Fibroblast of villous mesenchyme (primary cell): ENCODE measurements at regions not wholly inside any gene's neighbourhood (a gene's known extent, or its start where the extent isn't known, plus 50 kb on each side); places are given as distances from the start of the nearest gene placed in this dataset.
A peak's percentile ranks its signal among the peaks of the same experiment; 100 is the strongest.

ENCODE experiments used
- DNase-seq: peaks from one replicate; pipeline ENCODE4 v3.0.0-alpha.2; 2010; ENCODE audit warnings: low read depth
- H3K4me3 ChIP-seq: 2 replicates; pipeline ENCODE4 v1.5.1; 2011; ENCODE audit warnings: low read depth, mild to moderate bottlenecking, low read length
- TF ChIP-seq, protein P1 (sequence below): IDR thresholded peaks from 2 replicates; pipeline ENCODE4 v1.5.1; 2012; ENCODE audit warnings: low read depth, mild to moderate bottlenecking, low read length; ENCODE audit not compliant: insufficient read depth

DNA sequence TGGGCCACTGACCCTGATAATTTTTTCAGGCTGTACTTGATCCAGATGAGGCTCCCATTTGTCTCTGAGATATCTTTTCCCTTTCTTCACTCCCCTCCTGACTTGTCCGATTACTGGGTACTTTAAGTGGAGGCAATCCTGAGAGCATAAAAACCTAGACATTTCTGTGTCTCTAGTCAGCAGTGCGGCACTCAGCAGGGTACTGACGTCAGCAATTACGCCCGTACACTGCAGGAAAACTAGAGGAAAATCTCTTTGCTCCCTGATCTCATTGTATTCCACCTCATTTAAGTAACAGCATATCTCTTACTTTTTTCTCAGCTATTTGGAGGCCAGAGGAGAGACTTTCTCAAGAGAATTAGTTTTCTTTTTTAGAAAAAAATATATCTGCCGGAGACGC is 315.5 kb upstream of the OR4E1 start:
- TF ChIP-seq, protein P1, sequence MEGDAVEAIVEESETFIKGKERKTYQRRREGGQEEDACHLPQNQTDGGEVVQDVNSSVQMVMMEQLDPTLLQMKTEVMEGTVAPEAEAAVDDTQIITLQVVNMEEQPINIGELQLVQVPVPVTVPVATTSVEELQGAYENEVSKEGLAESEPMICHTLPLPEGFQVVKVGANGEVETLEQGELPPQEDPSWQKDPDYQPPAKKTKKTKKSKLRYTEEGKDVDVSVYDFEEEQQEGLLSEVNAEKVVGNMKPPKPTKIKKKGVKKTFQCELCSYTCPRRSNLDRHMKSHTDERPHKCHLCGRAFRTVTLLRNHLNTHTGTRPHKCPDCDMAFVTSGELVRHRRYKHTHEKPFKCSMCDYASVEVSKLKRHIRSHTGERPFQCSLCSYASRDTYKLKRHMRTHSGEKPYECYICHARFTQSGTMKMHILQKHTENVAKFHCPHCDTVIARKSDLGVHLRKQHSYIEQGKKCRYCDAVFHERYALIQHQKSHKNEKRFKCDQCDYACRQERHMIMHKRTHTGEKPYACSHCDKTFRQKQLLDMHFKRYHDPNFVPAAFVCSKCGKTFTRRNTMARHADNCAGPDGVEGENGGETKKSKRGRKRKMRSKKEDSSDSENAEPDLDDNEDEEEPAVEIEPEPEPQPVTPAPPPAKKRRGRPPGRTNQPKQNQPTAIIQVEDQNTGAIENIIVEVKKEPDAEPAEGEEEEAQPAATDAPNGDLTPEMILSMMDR, result no peak
- peak; percentile 14 for DNase-seq
- no peak overlapping the region for H3K4me3 ChIP-seq

DNA sequence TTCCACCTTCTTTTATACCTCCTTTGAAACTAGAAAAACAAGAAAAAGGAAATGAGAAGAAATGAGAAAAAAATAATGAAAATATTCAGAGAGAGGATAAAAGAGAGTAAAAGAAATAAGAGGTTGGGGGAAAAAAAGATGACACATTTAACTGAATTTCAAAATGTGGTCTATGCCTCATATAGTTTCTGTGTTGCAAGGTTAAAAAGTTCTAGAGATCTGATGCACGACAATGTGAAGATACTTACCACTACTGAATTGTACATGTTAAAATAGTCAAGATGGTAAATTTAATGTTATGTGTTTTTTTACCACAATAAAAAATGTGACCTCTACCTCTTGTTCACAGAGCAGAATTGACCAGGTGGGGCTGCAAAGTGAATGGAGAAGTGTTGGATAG is 314.8 kb upstream of the OR4E1 start:
- TF ChIP-seq, protein P1, result no peak
- H3K4me3 ChIP-seq, result no peak overlapping the region
- DNase-seq, result no peak

DNA sequence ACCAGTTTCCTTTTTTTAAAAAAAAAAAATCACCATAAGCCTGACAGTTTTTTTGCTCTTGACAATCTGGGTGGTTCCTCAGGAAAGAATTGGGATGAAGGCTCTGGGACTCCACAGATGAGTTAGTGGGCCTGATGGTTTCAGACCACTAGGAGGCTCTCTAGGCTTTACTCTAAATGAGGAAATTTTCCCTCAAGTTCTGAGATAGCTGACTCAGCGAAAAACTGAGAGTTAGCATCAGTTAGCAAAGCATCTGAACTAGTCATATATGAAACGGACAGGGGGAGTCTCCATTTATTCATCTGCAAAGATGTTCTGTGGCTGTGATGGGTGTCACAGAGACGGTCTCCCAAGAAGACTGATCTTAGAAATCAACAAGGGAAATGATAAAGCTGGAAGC is 314.3 kb upstream of the OR4E1 start:
- peak; percentile 26 for DNase-seq
- no peak overlapping the region for H3K4me3 ChIP-seq
- TF ChIP-seq, protein P1, result peak; percentile 58

DNA sequence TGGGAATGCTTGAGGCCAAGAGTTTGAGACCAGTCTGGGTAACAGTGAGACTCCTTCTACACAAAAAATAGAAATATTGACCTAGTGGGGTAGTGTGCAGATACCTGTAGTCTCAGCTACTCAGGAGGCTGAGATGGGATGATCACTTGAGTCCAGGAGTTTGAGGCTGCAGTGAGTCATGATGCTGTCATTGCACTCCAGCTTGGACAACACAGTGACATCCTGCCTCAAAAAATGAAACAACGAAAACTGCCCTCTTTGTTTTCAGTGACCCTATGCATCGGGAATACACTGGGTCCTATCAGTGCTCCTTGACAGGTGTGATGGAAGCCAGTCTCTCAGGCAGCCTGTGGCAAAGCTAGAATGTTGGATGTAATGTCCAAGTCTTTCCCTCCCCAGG is 311.5 kb upstream of the OR4E1 start:
- TF ChIP-seq, protein P1, result no peak
- H3K4me3 ChIP-seq, result no peak overlapping the region
- no peak for DNase-seq

DNA sequence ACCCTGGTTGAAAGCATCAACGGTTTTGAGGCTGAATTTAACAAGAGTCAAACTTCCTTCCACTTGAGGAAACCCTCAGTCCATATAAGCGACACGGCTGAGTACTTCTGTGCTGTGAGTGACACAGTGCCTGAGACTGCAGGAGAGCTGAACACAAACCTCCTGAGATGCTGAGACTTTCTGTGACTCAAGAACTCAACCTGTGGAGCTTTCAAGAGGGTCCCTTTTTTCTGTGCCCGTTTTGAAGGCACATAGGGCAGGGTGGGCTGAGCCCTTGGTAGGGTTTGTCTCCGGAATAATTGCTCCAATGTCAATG is 305.3 kb upstream of the OR4E1 start:
- H3K4me3 ChIP-seq, result no peak overlapping the region
- no peak for DNase-seq
- TF ChIP-seq, protein P1, result no peak

DNA sequence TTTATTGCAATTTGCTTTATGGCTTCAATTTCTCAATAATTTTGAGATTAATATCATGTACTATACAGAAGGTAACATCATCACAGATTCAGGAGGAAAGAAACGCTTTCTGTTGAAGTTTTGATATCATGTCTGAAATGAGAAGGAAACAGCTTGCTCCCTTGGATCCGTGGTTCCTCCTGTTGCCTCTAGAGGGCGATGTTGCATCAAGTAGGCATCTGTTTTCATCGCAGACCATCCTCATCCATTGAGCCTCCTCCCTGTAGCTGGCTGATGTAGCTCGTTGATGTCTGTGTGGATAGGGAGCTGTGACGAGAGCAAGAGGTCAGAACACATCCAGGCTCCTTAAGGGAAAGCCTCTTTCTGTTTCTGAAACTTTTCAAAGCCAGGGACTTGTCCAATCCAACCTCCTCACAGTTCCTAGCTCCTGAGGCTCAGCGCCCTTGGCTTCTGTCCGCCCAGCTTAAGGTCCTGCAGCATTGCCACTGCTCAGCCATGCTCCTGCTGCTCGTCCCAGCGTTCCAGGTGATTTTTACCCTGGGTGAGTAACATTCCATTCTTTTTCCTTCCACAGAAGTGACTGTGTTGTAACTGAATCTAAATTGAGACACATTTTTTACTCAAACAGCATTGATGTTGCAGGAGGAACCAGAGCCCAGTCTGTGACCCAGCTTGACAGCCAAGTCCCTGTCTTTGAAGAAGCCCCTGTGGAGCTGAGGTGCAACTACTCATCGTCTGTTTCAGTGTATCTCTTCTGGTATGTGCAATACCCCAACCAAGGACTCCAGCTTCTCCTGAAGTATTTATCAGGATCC is 304.8 kb upstream of the OR4E1 start:
- no peak overlapping the region for H3K4me3 ChIP-seq
- peak; percentile 15 for DNase-seq
- TF ChIP-seq, protein P1, result peak; percentile 70

DNA sequence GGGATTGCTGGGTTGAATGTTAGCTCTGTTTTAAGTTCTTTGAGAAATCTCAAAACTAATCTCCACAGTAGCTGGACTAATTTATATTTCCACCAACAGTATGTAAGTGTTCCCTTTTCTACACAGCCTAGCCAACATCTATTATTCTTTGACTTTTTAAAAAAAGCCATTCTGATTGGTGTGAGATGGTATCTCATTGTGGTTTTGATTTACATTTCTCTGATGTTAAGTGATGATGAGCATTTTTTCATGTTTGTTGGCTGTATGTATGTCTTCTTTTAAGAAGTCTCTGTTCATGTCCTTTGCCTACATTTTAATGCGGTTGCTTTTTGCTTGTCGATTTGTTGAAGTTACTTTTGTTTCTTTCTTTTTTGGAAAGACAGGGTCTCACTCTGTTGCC is 301.1 kb upstream of the OR4E1 start:
- H3K4me3 ChIP-seq, result no peak overlapping the region
- TF ChIP-seq, protein P1, result no peak
- no peak for DNase-seq
